GM12878 (cell line): ENCODE measurements at regions not wholly inside any gene's neighbourhood (a gene's known extent, or its start where the extent isn't known, plus 50 kb on each side); places are given as distances from the start of the nearest gene placed in this dataset.

Experiments
- ATAC-seq: fragments of 200-7000 bp; cut with Tn5 transposase; 3 replicates; pipeline ENCODE4 v1.9.1; 2020; ENCODE audit warnings: mild to moderate bottlenecking, moderate library complexity
- BruUV-seq: library from RNA; stranded (reverse); fragments of 400-500 nt; replicated peaks from 2 replicates; lab custom pipeline; 2021; lab: Mats Ljungman, UMichigan
- CTCF ChIA-PET: fragments of 300-600 bp; sonication (Branson Sonifier 250); formaldehyde crosslinking; extraction: SDS; loops from one replicate; lab custom pipeline; 2021; ENCODE audit warnings: inconsistent platforms; lab: Yijun Ruan, JAX
- POLR2A ChIA-PET: fragments of 350-600 bp; formaldehyde crosslinking; extraction: SDS; loops from one replicate; lab custom pipeline; 2021; ENCODE audit warnings: inconsistent platforms; lab: Charles Lee
- RAD21 ChIA-PET: fragments of 300-600 bp; sonication (Branson Sonifier 250); formaldehyde crosslinking; loops from one replicate; lab custom pipeline; 2023; ENCODE audit warnings: antibody characterized with exemption; ENCODE audit not compliant: unreplicated experiment; lab: Charles Lee
- SMC1A ChIA-PET: fragments of 300-600 bp; sonication (Branson Sonifier 250); formaldehyde crosslinking; loops from one replicate; lab custom pipeline; 2023; ENCODE audit not compliant: unreplicated experiment, uncharacterized antibody; lab: Charles Lee
- DNase-seq: peaks from one replicate; pipeline ENCODE4 v3.0.0-alpha.2; 2011; ENCODE audit warnings: low read depth, low spot score
- FAIRE-seq: peaks from 3 replicates; lab custom pipeline; 2011; peaks lifted over from hg19 to GRCh38; lab: Jason Lieb, UNC
- H2AFZ ChIP-seq: 2 replicates; pipeline ENCODE4 v1.6.0; 2011; ENCODE audit warnings: low read depth, low read length, control low read depth; ENCODE audit not compliant: control insufficient read depth
- H3K27ac ChIP-seq: 2 replicates; pipeline ENCODE4 v1.5.1; 2011; ENCODE audit warnings: control low read depth; ENCODE audit not compliant: control insufficient read depth, insufficient read depth
- H3K27me3 ChIP-seq, 2 experiments: replicated peaks in 1 of 2; 2 replicates each; pipeline versions ENCODE4 v1.6.0 to v1.6.1; 2011; ENCODE audit warnings: low read length in 1 of 2; ENCODE audit not compliant: control insufficient read depth in 2 of 2, insufficient read depth in 2 of 2
- H3K36me3 ChIP-seq, 2 experiments: 2 replicates each; pipeline ENCODE4 v1.5.1; 2011; ENCODE audit warnings: low read length in 1 of 2; ENCODE audit not compliant: control insufficient read depth in 2 of 2, insufficient read depth in 2 of 2
- H3K4me1 ChIP-seq: 2 replicates; pipeline ENCODE4 v1.6.1; 2011; ENCODE audit warnings: mild to moderate bottlenecking, low read length, moderate library complexity, mixed read lengths; ENCODE audit not compliant: control insufficient read depth, insufficient read depth
- H3K4me2 ChIP-seq: 2 replicates; pipeline ENCODE4 v1.6.0; 2011; ENCODE audit warnings: control low read depth; ENCODE audit not compliant: control insufficient read depth, insufficient read depth
- H3K4me3 ChIP-seq: fragments of 200-600 bp; sonication (generic); 2 replicates; pipeline ENCODE4 v1.5.1; 2016
- H3K79me2 ChIP-seq: 2 replicates; pipeline ENCODE4 v1.6.0; 2011; ENCODE audit warnings: low read length; ENCODE audit not compliant: control insufficient read depth, insufficient read depth
- H3K9ac ChIP-seq: 2 replicates; pipeline ENCODE4 v1.8.0; 2011; ENCODE audit warnings: low read length, control low read depth, mixed read lengths; ENCODE audit not compliant: control insufficient read depth, insufficient read depth
- H3K9me3 ChIP-seq: replicated peaks from 3 replicates; pipeline ENCODE4 v1.5.1; 2011; ENCODE audit warnings: mild to moderate bottlenecking, low read length; ENCODE audit not compliant: control insufficient read depth, insufficient read depth
- H4K20me1 ChIP-seq: 2 replicates; pipeline ENCODE4 v1.6.0; 2011; ENCODE audit not compliant: control insufficient read depth, insufficient read depth
- CBFB ChIP-seq: IDR thresholded peaks from 2 replicates; pipeline ENCODE4 v1.6.1; 2016; ENCODE audit warnings: antibody characterized with exemption, low read depth
- CEBPB ChIP-seq, 2 experiments: fragments of 150-350 bp in 1 of 2; IDR thresholded peaks; 2 replicates each; pipeline ENCODE4 v1.6.1; 2012 to 2014; ENCODE audit warnings: low read depth in 2 of 2, low read length in 2 of 2, borderline replicate concordance in 1 of 2, inconsistent platforms in 1 of 2
- CEBPZ ChIP-seq: fragments of 150-350 bp; IDR thresholded peaks from 2 replicates; pipeline ENCODE4 v1.6.1; 2016; ENCODE audit warnings: low read depth, low read length
- CREB1 ChIP-seq: IDR thresholded peaks from 2 replicates; pipeline ENCODE4 v1.6.1; 2012; ENCODE audit warnings: low read depth, mild to moderate bottlenecking, inconsistent platforms
- E2F4 ChIP-seq: IDR thresholded peaks from 2 replicates; pipeline ENCODE4 v1.6.1; 2012; ENCODE audit warnings: low read depth, low read length, improper control_type of control experiment
- IRF3 ChIP-seq: fragments of 450-650 bp; IDR thresholded peaks from 2 replicates; pipeline ENCODE4 v1.6.1; 2014; ENCODE audit warnings: mild to moderate bottlenecking
- KLF5 ChIP-seq: fragments of 450-650 bp; IDR thresholded peaks from 2 replicates; pipeline ENCODE4 v1.6.1; 2014; ENCODE audit warnings: mild to moderate bottlenecking; ENCODE audit not compliant: partially characterized antibody
- SMAD1 ChIP-seq: fragments of 450-650 bp; IDR thresholded peaks from 2 replicates; pipeline ENCODE4 v1.6.1; 2018; ENCODE audit warnings: mild to moderate bottlenecking, low read depth; ENCODE audit not compliant: partially characterized antibody
- SMC3 ChIP-seq: IDR thresholded peaks from 2 replicates; pipeline ENCODE4 v1.6.1; 2011; ENCODE audit warnings: low read length, improper control_type of control experiment, borderline replicate concordance
- SREBF2 ChIP-seq: IDR thresholded peaks from 2 replicates; pipeline ENCODE4 v1.6.1; 2012; ENCODE audit warnings: mild to moderate bottlenecking, low read length
- SUPT20H ChIP-seq: IDR thresholded peaks from 2 replicates; pipeline ENCODE4 v1.6.1; 2011; ENCODE audit warnings: low read depth, mild to moderate bottlenecking, low read length, moderate library complexity, borderline replicate concordance; ENCODE audit not compliant: control insufficient read depth
- ZBTB33 ChIP-seq: fragments of 450-650 bp; IDR thresholded peaks from 2 replicates; pipeline ENCODE4 v1.6.1; 2017; ENCODE audit warnings: mild to moderate bottlenecking
- ZNF687 ChIP-seq: fragments of 450-650 bp; IDR thresholded peaks from 2 replicates; pipeline ENCODE4 v1.6.1; 2017; ENCODE audit warnings: mild to moderate bottlenecking, moderate library complexity
- ZSCAN29 ChIP-seq: fragments of 450-650 bp; IDR thresholded peaks from 2 replicates; pipeline ENCODE4 v1.6.1; 2017; ENCODE audit warnings: mild to moderate bottlenecking, moderate library complexity
- WGBS: methylation state at CpG from one replicate; pipeline ENCODE4 v1.1.6; 2016; ENCODE audit warnings: low lambda C conversion rate; ENCODE audit not compliant: insufficient replicate concordance, insufficient coverage; ENCODE audit errors: missing lambda C conversion rate; 5-methylcytosine and 5-hydroxymethylcytosine counted together
- in situ Hi-C: fragments of 300-500 bp; cut with MboI; formaldehyde crosslinking; loops from 9 replicates; pipeline ENCODE4 v1.14.3; 2018; ENCODE audit warnings: mixed read lengths
- intact Hi-C: fragments of 100-400 bp; cut with micrococcal nuclease; formaldehyde crosslinking; loops from one replicate; pipeline ENCODE4 v1.14.2; 2022; ENCODE audit not compliant: unreplicated experiment

- H3K9me3 ChIP-seq: no peaks in the 10 kb centered on the region
- no peaks in the 10 kb centered on the region for H4K20me1 ChIP-seq
- ATAC-seq (no peak), FAIRE-seq (no peak), DNase-seq (no peak)
- H3K4me1 ChIP-seq: no peaks in the 10 kb centered on the region
- intact Hi-C loops (no loop called here), in situ Hi-C loops (no loop called here)
- no TSS peak for BruUV-seq
- H3K79me2 ChIP-seq: no peaks in the 10 kb centered on the region
- H3K27me3 ChIP-seq: no peaks in the 10 kb centered on the region
- no peak overlapping the region for H3K4me3 ChIP-seq
- H2AFZ ChIP-seq: no peak overlapping the region
- ChIA-PET SMC1A (no interaction called here), CTCF (no interaction called here), POLR2A (no interaction called here), RAD21 (no interaction called here)
- no peak overlapping the region for H3K4me2 ChIP-seq
- H3K9ac ChIP-seq: no peak overlapping the region
- H3K27ac ChIP-seq: no peak overlapping the region
- H3K36me3 ChIP-seq: no peaks in the 10 kb centered on the region
- 50% methylated on average over 2 of the region's 2 CpGs for whole genome bisulfite sequencing
- no peak for TF ChIP-seq CREB1
- no peak for TF ChIP-seq SMAD1
- no peak for TF ChIP-seq ZSCAN29
- TF ChIP-seq CBFB: no peak
- no peak for TF ChIP-seq IRF3
- no peak for TF ChIP-seq SREBF2
- TF ChIP-seq ZNF687: no peak
- no peak for TF ChIP-seq E2F4
- TF ChIP-seq CEBPB (IDR thresholded peaks at IDR 0.05; ENCODE audit: borderline replicate concordance in 1 of 2, low read depth in 2 of 2, low read length in 2 of 2): no peak
- no peak for TF ChIP-seq KLF5
- TF ChIP-seq SUPT20H: no peak
- TF ChIP-seq ZBTB33: no peak
- no peak for TF ChIP-seq CEBPZ
- TF ChIP-seq SMC3: no peak
Observed at GRCh38 chr14:48842785-48843184, 743.4 kb downstream of the RPS29 start.
